Vagina (tissue), 2 donors: ENCODE measurements at regions not wholly inside any gene's neighbourhood (a gene's known extent, or its start where the extent isn't known, plus 50 kb on each side); places are given as distances from the start of the nearest gene placed in this dataset.
"Not testable (repeated sequence)": the region's sequence is repeated elsewhere in the genome, so short reads cannot be mapped to it uniquely, and the experiment has no call there.

Source experiments
- POLR2A ChIP-seq, 2 donors: fragments of 450-650 bp; IDR thresholded peaks; one replicate each; pipeline ENCODE4 v1.6.1; 2017; ENCODE audit warnings: antibody characterized with exemption in 2 of 2, mild to moderate bottlenecking in 2 of 2, moderate library complexity in 2 of 2
- POLR2AphosphoS5 ChIP-seq, 2 donors: sonication (generic); formaldehyde crosslinking; IDR thresholded peaks; one replicate each; pipeline ENCODE4 v1.9.0; 2017; ENCODE audit warnings: antibody characterized with exemption in 2 of 2, mild to moderate bottlenecking in 2 of 2, low read depth in 1 of 2; ENCODE audit not compliant: insufficient read depth in 1 of 2
- TF ChIP-seq, protein P1 (sequence below), 3 experiments: fragments of 450-650 bp in 2 of 3; fragments of 200-600 bp in 1 of 3; sonication (generic) in 1 of 3; IDR thresholded peaks; one replicate each; pipeline ENCODE4 v1.5.1; 2017 to 2019; ENCODE audit warnings: antibody characterized with exemption in 3 of 3, mild to moderate bottlenecking in 2 of 3, moderate library complexity in 2 of 3

DNA sequence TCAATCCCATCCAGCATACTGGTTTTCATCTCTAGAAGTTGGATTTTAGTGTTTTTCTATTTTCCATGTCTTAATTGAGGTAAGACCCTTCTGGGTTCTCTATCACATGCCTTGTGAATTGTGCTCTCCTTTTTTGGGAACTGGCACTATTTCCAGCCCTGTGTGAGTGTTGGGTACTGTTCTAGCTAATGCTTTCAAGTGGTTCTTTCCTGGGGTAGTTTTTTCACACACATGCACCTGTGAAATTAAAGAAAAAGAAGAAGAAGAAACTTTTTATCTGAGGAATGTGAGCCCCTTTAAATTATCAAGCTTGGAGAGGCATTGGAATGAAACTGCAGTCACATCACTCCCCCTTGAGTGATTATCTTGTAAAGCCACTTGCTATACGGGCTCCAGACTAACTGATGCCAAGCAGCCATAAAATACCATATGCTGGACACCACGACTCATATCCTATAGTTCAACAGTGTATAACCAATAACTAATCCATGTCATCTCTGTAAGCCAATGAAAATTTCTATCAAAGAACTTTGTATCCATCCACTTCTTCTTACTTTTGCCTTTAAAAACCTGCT, 102.4 kb downstream of the FAM72B start:
- not testable (repeated sequence) for TF ChIP-seq POLR2AphosphoS5 (IDR thresholded peaks at IDR 0.05; ENCODE audit: insufficient read depth in 1 of 2, low read depth in 1 of 2); POLR2A (IDR thresholded peaks at IDR 0.05)
- TF ChIP-seq, protein P1, sequence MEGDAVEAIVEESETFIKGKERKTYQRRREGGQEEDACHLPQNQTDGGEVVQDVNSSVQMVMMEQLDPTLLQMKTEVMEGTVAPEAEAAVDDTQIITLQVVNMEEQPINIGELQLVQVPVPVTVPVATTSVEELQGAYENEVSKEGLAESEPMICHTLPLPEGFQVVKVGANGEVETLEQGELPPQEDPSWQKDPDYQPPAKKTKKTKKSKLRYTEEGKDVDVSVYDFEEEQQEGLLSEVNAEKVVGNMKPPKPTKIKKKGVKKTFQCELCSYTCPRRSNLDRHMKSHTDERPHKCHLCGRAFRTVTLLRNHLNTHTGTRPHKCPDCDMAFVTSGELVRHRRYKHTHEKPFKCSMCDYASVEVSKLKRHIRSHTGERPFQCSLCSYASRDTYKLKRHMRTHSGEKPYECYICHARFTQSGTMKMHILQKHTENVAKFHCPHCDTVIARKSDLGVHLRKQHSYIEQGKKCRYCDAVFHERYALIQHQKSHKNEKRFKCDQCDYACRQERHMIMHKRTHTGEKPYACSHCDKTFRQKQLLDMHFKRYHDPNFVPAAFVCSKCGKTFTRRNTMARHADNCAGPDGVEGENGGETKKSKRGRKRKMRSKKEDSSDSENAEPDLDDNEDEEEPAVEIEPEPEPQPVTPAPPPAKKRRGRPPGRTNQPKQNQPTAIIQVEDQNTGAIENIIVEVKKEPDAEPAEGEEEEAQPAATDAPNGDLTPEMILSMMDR (IDR thresholded peaks at IDR 0.05) = not testable (repeated sequence)
